HepG2 (cell line): ENCODE measurements at regions not wholly inside any gene's neighbourhood (a gene's known extent, or its start where the extent isn't known, plus 50 kb on each side); places are given as distances from the start of the nearest gene placed in this dataset.

Experiments
- ATAC-seq: fragments of 200-7000 bp; cut with Tn5 transposase; 3 replicates; pipeline ENCODE4 v1.9.1; 2020; ENCODE audit warnings: mild to moderate bottlenecking, moderate library complexity
- BruUV-seq: library from RNA; stranded (reverse); fragments of 400-500 nt; replicated peaks from 2 replicates; lab custom pipeline; 2021; lab: Mats Ljungman, UMichigan
- CTCF ChIA-PET: fragments of 300-600 bp; formaldehyde crosslinking; extraction: SDS; loops from one replicate; lab custom pipeline; 2021; ENCODE audit warnings: low total read pairs, inconsistent platforms, low intra/inter-chr PET ratio; lab: Yijun Ruan, JAX
- POLR2A ChIA-PET: fragments of 350-600 bp; sonication (Branson Sonifier 250); formaldehyde crosslinking; loops from one replicate; lab custom pipeline; 2020; ENCODE audit warnings: antibody characterized with exemption, inconsistent platforms; lab: Yijun Ruan, JAX
- DNase-seq: peaks from one replicate; pipeline ENCODE4 v3.0.0-alpha.2; 2015; ENCODE audit warnings: low spot score
- FAIRE-seq: peaks from 3 replicates; lab custom pipeline; 2011; peaks lifted over from hg19 to GRCh38; lab: Jason Lieb, UNC
- H2AFZ ChIP-seq: one replicate; pipeline ENCODE4 v1.6.1; 2011; ENCODE audit warnings: low read length, inconsistent platforms
- H3K27ac ChIP-seq: fragments of 300-600 bp; 3 replicates; pipeline ENCODE4 v1.8.0; 2011; ENCODE audit warnings: mixed run types, mild to moderate bottlenecking, mixed read lengths, low read length, inconsistent platforms; ENCODE audit not compliant: insufficient read depth; ENCODE audit errors: extremely low read length
- H3K27me3 ChIP-seq, 2 experiments: fragments of 200-600 bp in 1 of 2; 2 replicates in 1 of 2; 3 replicates in 1 of 2; pipeline versions ENCODE4 v1.6.0 to v1.8.0; 2011; ENCODE audit warnings: low read length in 2 of 2, mild to moderate bottlenecking in 2 of 2, moderate library complexity in 2 of 2, inconsistent platforms in 1 of 2; ENCODE audit not compliant: insufficient read depth in 2 of 2, control insufficient read depth in 1 of 2
- H3K36me3 ChIP-seq, 2 experiments: fragments of 200-600 bp in 1 of 2; replicated peaks in 1 of 2; 2 replicates in 1 of 2; 3 replicates in 1 of 2; pipeline versions ENCODE4 v1.5.1 to v1.8.0; 2011; ENCODE audit warnings: low read length in 2 of 2, inconsistent platforms in 1 of 2; ENCODE audit not compliant: insufficient read depth in 2 of 2, control insufficient read depth in 1 of 2
- H3K4me1 ChIP-seq: 2 replicates; pipeline ENCODE4 v1.5.1; 2012; ENCODE audit warnings: low read length, inconsistent platforms; ENCODE audit not compliant: insufficient read depth
- H3K4me2 ChIP-seq: 2 replicates; pipeline ENCODE4 v1.6.0; 2011; ENCODE audit warnings: low read depth, low read length, inconsistent platforms
- H3K4me3 ChIP-seq, 3 experiments: fragments of 200-600 bp in 1 of 3; sonication (generic), shearing (Covaris generic) in 1 of 3; replicated peaks in 1 of 3; 2 replicates each; pipeline ENCODE4 v1.5.1; 2011 to 2016; ENCODE audit warnings: low read length in 3 of 3, inconsistent platforms in 2 of 3, low read depth in 2 of 3, mild to moderate bottlenecking in 2 of 3, control low read depth in 1 of 3, mixed read lengths in 1 of 3; ENCODE audit not compliant: insufficient read depth in 1 of 3
- H3K79me2 ChIP-seq: one replicate; pipeline ENCODE4 v1.6.1; 2011; ENCODE audit warnings: low read length, inconsistent platforms; ENCODE audit not compliant: insufficient read depth
- H3K9ac ChIP-seq: 2 replicates; pipeline ENCODE4 v1.6.0; 2011; ENCODE audit warnings: mild to moderate bottlenecking, low read depth, low read length, inconsistent platforms; ENCODE audit not compliant: insufficient read depth
- H3K9me3 ChIP-seq: 2 replicates; pipeline ENCODE4 v1.5.1; 2012; ENCODE audit warnings: mild to moderate bottlenecking, low read length
- H4K20me1 ChIP-seq: 2 replicates; pipeline ENCODE4 v1.6.0; 2011; ENCODE audit warnings: inconsistent platforms, mild to moderate bottlenecking, low read length, moderate library complexity; ENCODE audit not compliant: insufficient read depth
- CREM ChIP-seq, 2 experiments: sonication (generic) in 1 of 2; formaldehyde crosslinking in 1 of 2; IDR thresholded peaks; 2 replicates each; pipeline versions ENCODE4 v1.4.0 to v1.6.1; 2016 to 2020; ENCODE audit warnings: antibody characterized with exemption in 1 of 2, mild to moderate bottlenecking in 1 of 2, missing genetic modification reagents in 1 of 2
- HOXA5 ChIP-seq: sonication (generic); formaldehyde crosslinking; IDR thresholded peaks from 2 replicates; pipeline ENCODE4 v1.4.0; 2020; ENCODE audit warnings: missing genetic modification reagents
- RORA ChIP-seq: sonication (generic); formaldehyde crosslinking; IDR thresholded peaks from 2 replicates; pipeline ENCODE4 v1.5.0; 2020; ENCODE audit warnings: mild to moderate bottlenecking, missing genetic modification reagents, moderate library complexity
- SIX1 ChIP-seq: sonication (generic); formaldehyde crosslinking; IDR thresholded peaks from 2 replicates; pipeline ENCODE4 v1.4.0; 2020; ENCODE audit warnings: missing genetic modification reagents, borderline replicate concordance
- SP5 ChIP-seq: IDR thresholded peaks from 2 replicates; pipeline ENCODE4 v1.6.1; 2016; ENCODE audit warnings: low read depth, borderline replicate concordance
- ZBTB20 ChIP-seq: sonication (generic); formaldehyde crosslinking; IDR thresholded peaks from 2 replicates; pipeline ENCODE4 v1.8.1; 2023; ENCODE audit warnings: missing genetic modification reagents, low read depth, mild to moderate bottlenecking, borderline replicate concordance
- ZNF432 ChIP-seq: sonication (generic); formaldehyde crosslinking; IDR thresholded peaks from 2 replicates; pipeline ENCODE4 v1.5.0; 2020; ENCODE audit warnings: missing genetic modification reagents, mild to moderate bottlenecking, borderline replicate concordance
- ZNF83 ChIP-seq: sonication (generic); formaldehyde crosslinking; IDR thresholded peaks from 2 replicates; pipeline ENCODE4 v1.4.0; 2020; ENCODE audit warnings: missing genetic modification reagents, mild to moderate bottlenecking, borderline replicate concordance
- WGBS: methylation state at CpG from one replicate; pipeline ENCODE4 v1.1.6; 2017; ENCODE audit warnings: low lambda C conversion rate; 5-methylcytosine and 5-hydroxymethylcytosine counted together
- in situ Hi-C: cut with HindIII; loops from 2 replicates; pipeline ENCODE4 v1.10.0; 2017; ENCODE audit warnings: low pct_unique_long_range_greater_than_20kb; ENCODE audit not compliant: extremely low pct_ligation_motif_present
- intact Hi-C: fragments of 100-400 bp; cut with micrococcal nuclease; formaldehyde crosslinking; loops from one replicate; pipeline ENCODE4 v1.10.0; 2022; ENCODE audit not compliant: unreplicated experiment
- TF ChIP-seq, protein P1 (sequence below): sonication (generic); formaldehyde crosslinking; IDR thresholded peaks from 2 replicates; pipeline ENCODE4 v1.8.1; 2023; ENCODE audit warnings: mild to moderate bottlenecking, missing genetic modification reagents

DNA sequence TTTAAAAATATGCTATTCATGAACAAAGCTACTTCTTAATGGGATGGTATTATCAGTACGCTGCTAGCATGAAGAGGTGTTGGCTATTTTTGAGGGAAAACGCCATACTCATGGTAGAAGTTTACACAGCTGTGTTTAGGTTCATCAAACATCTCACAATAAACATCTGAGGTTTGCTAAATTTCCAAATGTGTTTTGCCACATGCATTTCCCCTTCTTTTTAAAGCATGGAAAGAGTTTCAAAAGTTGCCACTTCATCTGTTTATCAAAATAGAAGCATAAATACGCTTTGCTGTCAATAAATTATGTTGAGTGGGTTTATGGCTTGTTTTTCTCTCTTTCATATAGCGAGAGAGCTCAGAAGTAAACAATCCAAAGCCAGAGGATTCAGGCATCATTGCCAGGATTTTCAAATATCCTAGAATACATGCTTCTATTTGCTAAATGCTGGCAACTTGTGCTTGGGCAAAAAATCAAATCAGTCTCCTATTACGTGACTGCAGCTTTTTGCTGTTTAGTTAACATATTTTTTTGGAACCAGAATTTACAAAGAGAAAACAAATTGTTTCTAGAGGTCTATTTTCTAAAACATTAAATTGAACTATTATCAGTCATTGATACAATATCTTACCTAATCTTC, 1919.9 kb upstream of the LRRTM1 start (continued):
- no peak for TF ChIP-seq ZNF83 (CRISPR knock-in tag)

DNA sequence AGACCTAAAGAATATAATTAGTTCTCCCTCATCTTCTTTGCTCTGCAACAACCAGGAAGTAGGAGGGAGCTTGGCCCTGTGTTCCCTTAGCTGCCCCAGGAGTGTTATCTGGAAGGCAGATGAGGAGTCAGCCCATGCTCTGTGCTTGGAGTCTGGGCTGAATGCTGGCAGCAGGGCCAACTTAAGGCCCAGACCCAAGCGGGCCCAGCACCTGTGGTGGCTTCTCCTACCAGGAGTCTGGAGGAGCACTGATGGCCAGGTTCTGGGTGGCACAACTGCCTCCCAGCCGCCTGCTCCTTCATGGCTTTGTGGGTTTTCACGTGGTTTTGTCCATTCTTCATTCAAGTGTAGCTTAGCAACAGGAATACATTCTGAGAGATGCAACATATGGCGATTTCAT, 1910.7 kb upstream of the LRRTM1 start:
- no peak for FAIRE-seq
- no TSS peak for BruUV-seq

DNA sequence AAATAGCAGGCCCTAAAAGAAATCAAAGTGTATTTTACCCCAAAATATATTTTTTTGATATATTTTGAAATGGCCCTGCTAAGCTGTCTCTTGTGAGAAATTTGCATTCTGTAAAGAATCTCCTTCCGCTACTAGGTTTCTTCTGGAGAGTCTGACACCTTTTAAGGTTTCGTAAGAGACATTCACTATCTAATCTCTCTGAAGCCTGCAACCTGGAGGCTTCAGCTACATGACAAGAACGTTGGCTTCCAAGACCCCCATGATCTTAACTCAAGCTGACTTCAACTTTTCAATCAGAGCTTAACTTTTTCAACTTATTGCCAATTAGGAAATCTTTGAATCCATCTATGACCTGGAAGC, 1894.9 kb upstream of the LRRTM1 start:
- Histone ChIP-seq H2AFZ (no peak overlapping the region), H3K4me2 (no peak overlapping the region), H3K4me1 (no peaks in the 10 kb centered on the region), H3K9ac (no peak overlapping the region), H3K27me3 (no peaks in the 10 kb centered on the region), H4K20me1 (no peaks in the 10 kb centered on the region), H3K9me3 (peaks cover 80% of the 10 kb centered on the region), H3K36me3 (no peaks in the 10 kb centered on the region)
- intact Hi-C loops: no loop called here
- DNase-seq (no peak), FAIRE-seq (no peak)
- WGBS: 23% methylated on average over 3 of the region's 3 CpGs
- in situ Hi-C loops: no loop called here
- TF ChIP-seq SIX1 (CRISPR knock-in tag) (no peak), RORA (CRISPR knock-in tag) (no peak), ZNF432 (CRISPR knock-in tag) (no peak), SP5 (CRISPR knock-in tag) (no peak), ZBTB20 (no peak), HOXA5 (no peak)
- TF ChIP-seq, protein P1, sequence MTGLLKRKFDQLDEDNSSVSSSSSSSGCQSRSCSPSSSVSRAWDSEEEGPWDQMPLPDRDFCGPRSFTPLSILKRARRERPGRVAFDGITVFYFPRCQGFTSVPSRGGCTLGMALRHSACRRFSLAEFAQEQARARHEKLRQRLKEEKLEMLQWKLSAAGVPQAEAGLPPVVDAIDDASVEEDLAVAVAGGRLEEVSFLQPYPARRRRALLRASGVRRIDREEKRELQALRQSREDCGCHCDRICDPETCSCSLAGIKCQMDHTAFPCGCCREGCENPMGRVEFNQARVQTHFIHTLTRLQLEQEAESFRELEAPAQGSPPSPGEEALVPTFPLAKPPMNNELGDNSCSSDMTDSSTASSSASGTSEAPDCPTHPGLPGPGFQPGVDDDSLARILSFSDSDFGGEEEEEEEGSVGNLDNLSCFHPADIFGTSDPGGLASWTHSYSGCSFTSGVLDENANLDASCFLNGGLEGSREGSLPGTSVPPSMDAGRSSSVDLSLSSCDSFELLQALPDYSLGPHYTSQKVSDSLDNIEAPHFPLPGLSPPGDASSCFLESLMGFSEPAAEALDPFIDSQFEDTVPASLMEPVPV (CRISPR knock-in tag): no peak
- TF ChIP-seq, all 625 proteins: peak for 0
- no TSS peak for BruUV-seq
- ATAC-seq: no peak
- no peaks in the 10 kb centered on the region for H3K79me2 ChIP-seq
- POLR2A ChIA-PET: no interaction called here
- CTCF ChIA-PET: no interaction called here
- no peak overlapping the region for H3K4me3 ChIP-seq
- H3K27ac ChIP-seq: no peak overlapping the region

More for the DNA sequence above, 1910.7 kb upstream of the LRRTM1 start:
- H3K4me3 ChIP-seq: no peak overlapping the region
- H3K79me2 ChIP-seq: no peaks in the 10 kb centered on the region
- no peak overlapping the region for H3K4me2 ChIP-seq
- in situ Hi-C loops: no loop called here
- peaks cover 90% of the 10 kb centered on the region for H3K9me3 ChIP-seq
- CTCF ChIA-PET: no interaction called here
- ATAC-seq (no peak), DNase-seq (no peak)
- H4K20me1 ChIP-seq: no peaks in the 10 kb centered on the region
- intact Hi-C loops: no loop called here
- H3K36me3 ChIP-seq: no peaks in the 10 kb centered on the region
- 0% methylated on average over 3 of the region's 4 CpGs for WGBS
- H3K4me1 ChIP-seq: no peaks in the 10 kb centered on the region
- no peak overlapping the region for H3K27ac ChIP-seq
- POLR2A ChIA-PET: no interaction called here
- TF ChIP-seq CREM (IDR thresholded peaks at IDR 0.05): no peak
- TF ChIP-seq CREM (CRISPR knock-in tag; IDR thresholded peaks at IDR 0.05): no peak
- no peak overlapping the region for H3K9ac ChIP-seq
- no peak overlapping the region for H2AFZ ChIP-seq
- H3K27me3 ChIP-seq: no peaks in the 10 kb centered on the region
